HepG2 (cell line): ENCODE measurements at regions not wholly inside any gene's neighbourhood (a gene's known extent, or its start where the extent isn't known, plus 50 kb on each side); places are given as distances from the start of the nearest gene placed in this dataset.

Experiments used
- ATAC-seq: fragments of 200-7000 bp; cut with Tn5 transposase; 3 replicates; pipeline ENCODE4 v1.9.1; 2020; ENCODE audit warnings: mild to moderate bottlenecking, moderate library complexity
- BruUV-seq: library from RNA; stranded (reverse); fragments of 400-500 nt; replicated peaks from 2 replicates; lab custom pipeline; 2021; lab: Mats Ljungman, UMichigan
- CTCF ChIA-PET: fragments of 300-600 bp; formaldehyde crosslinking; extraction: SDS; loops from one replicate; lab custom pipeline; 2021; ENCODE audit warnings: low total read pairs, inconsistent platforms, low intra/inter-chr PET ratio; lab: Yijun Ruan, JAX
- POLR2A ChIA-PET: fragments of 350-600 bp; sonication (Branson Sonifier 250); formaldehyde crosslinking; loops from one replicate; lab custom pipeline; 2020; ENCODE audit warnings: antibody characterized with exemption, inconsistent platforms; lab: Yijun Ruan, JAX
- DNase-seq: peaks from one replicate; pipeline ENCODE4 v3.0.0-alpha.2; 2015; ENCODE audit warnings: low spot score
- FAIRE-seq: peaks from 3 replicates; lab custom pipeline; 2011; peaks lifted over from hg19 to GRCh38; lab: Jason Lieb, UNC
- H2AFZ ChIP-seq: one replicate; pipeline ENCODE4 v1.6.1; 2011; ENCODE audit warnings: low read length, inconsistent platforms
- H3K27ac ChIP-seq: fragments of 300-600 bp; 3 replicates; pipeline ENCODE4 v1.8.0; 2011; ENCODE audit warnings: mixed run types, mild to moderate bottlenecking, mixed read lengths, low read length, inconsistent platforms; ENCODE audit not compliant: insufficient read depth; ENCODE audit errors: extremely low read length
- H3K27me3 ChIP-seq, 2 experiments: fragments of 200-600 bp in 1 of 2; 2 replicates in 1 of 2; 3 replicates in 1 of 2; pipeline versions ENCODE4 v1.6.0 to v1.8.0; 2011; ENCODE audit warnings: low read length in 2 of 2, mild to moderate bottlenecking in 2 of 2, moderate library complexity in 2 of 2, inconsistent platforms in 1 of 2; ENCODE audit not compliant: insufficient read depth in 2 of 2, control insufficient read depth in 1 of 2
- H3K36me3 ChIP-seq, 2 experiments: fragments of 200-600 bp in 1 of 2; replicated peaks in 1 of 2; 2 replicates in 1 of 2; 3 replicates in 1 of 2; pipeline versions ENCODE4 v1.5.1 to v1.8.0; 2011; ENCODE audit warnings: low read length in 2 of 2, inconsistent platforms in 1 of 2; ENCODE audit not compliant: insufficient read depth in 2 of 2, control insufficient read depth in 1 of 2
- H3K4me1 ChIP-seq: 2 replicates; pipeline ENCODE4 v1.5.1; 2012; ENCODE audit warnings: low read length, inconsistent platforms; ENCODE audit not compliant: insufficient read depth
- H3K4me2 ChIP-seq: 2 replicates; pipeline ENCODE4 v1.6.0; 2011; ENCODE audit warnings: low read depth, low read length, inconsistent platforms
- H3K4me3 ChIP-seq, 3 experiments: fragments of 200-600 bp in 1 of 3; sonication (generic), shearing (Covaris generic) in 1 of 3; replicated peaks in 1 of 3; 2 replicates each; pipeline ENCODE4 v1.5.1; 2011 to 2016; ENCODE audit warnings: low read length in 3 of 3, inconsistent platforms in 2 of 3, low read depth in 2 of 3, mild to moderate bottlenecking in 2 of 3, control low read depth in 1 of 3, mixed read lengths in 1 of 3; ENCODE audit not compliant: insufficient read depth in 1 of 3
- H3K79me2 ChIP-seq: one replicate; pipeline ENCODE4 v1.6.1; 2011; ENCODE audit warnings: low read length, inconsistent platforms; ENCODE audit not compliant: insufficient read depth
- H3K9ac ChIP-seq: 2 replicates; pipeline ENCODE4 v1.6.0; 2011; ENCODE audit warnings: mild to moderate bottlenecking, low read depth, low read length, inconsistent platforms; ENCODE audit not compliant: insufficient read depth
- H3K9me3 ChIP-seq: 2 replicates; pipeline ENCODE4 v1.5.1; 2012; ENCODE audit warnings: mild to moderate bottlenecking, low read length
- H4K20me1 ChIP-seq: 2 replicates; pipeline ENCODE4 v1.6.0; 2011; ENCODE audit warnings: inconsistent platforms, mild to moderate bottlenecking, low read length, moderate library complexity; ENCODE audit not compliant: insufficient read depth
- CC2D1A ChIP-seq: sonication (generic); formaldehyde crosslinking; IDR thresholded peaks from 2 replicates; pipeline ENCODE4 v1.8.1; 2023; ENCODE audit warnings: mild to moderate bottlenecking, missing genetic modification reagents
- CENPT ChIP-seq: sonication (generic); formaldehyde crosslinking; IDR thresholded peaks from 2 replicates; pipeline ENCODE4 v1.8.0; 2022; ENCODE audit warnings: low read depth, mild to moderate bottlenecking, moderate library complexity, missing genetic modification reagents
- GATA4 ChIP-seq: sonication (generic); IDR thresholded peaks from 2 replicates; pipeline ENCODE4 v1.6.1; 2016; ENCODE audit warnings: antibody characterized with exemption, low read depth, borderline replicate concordance
- MBD4 ChIP-seq: IDR thresholded peaks from 2 replicates; pipeline ENCODE4 v1.6.1; 2012; ENCODE audit warnings: low read length, inconsistent platforms, borderline replicate concordance
- NFIB ChIP-seq: sonication (generic); formaldehyde crosslinking; IDR thresholded peaks from 2 replicates; pipeline ENCODE4 v1.9.0; 2021; ENCODE audit warnings: missing genetic modification reagents, mild to moderate bottlenecking, borderline replicate concordance
- NR2C2 ChIP-seq: sonication (generic); formaldehyde crosslinking; IDR thresholded peaks from 2 replicates; pipeline ENCODE4 v1.4.0; 2020; ENCODE audit warnings: missing genetic modification reagents, mild to moderate bottlenecking, moderate library complexity, borderline replicate concordance
- RNF2 ChIP-seq: fragments of 450-650 bp; conservative IDR thresholded peaks from 2 replicates; pipeline ENCODE4 v1.6.1; 2016; ENCODE audit warnings: low read depth
- SRSF1 ChIP-seq: fragments of 200-400 bp; formaldehyde crosslinking; optimal IDR thresholded peaks from 2 replicates; pipeline ENCODE3; 2017; ENCODE audit warnings: mild to moderate bottlenecking, low read depth, low read length, moderate library complexity
- TOPORS ChIP-seq: sonication (generic); formaldehyde crosslinking; IDR thresholded peaks from 2 replicates; pipeline ENCODE4 v1.8.0; 2023; ENCODE audit warnings: mild to moderate bottlenecking, missing genetic modification reagents
- WIZ ChIP-seq: sonication (generic); formaldehyde crosslinking; IDR thresholded peaks from 2 replicates; pipeline ENCODE4 v1.5.1; 2020; ENCODE audit warnings: mild to moderate bottlenecking, missing genetic modification reagents
- ZFYVE20 ChIP-seq: sonication (generic); formaldehyde crosslinking; IDR thresholded peaks from 2 replicates; pipeline ENCODE4 v1.8.0; 2023; ENCODE audit warnings: low read depth, mild to moderate bottlenecking, moderate library complexity, missing genetic modification reagents, borderline replicate concordance
- ZNF121 ChIP-seq: sonication (generic); formaldehyde crosslinking; IDR thresholded peaks from 2 replicates; pipeline ENCODE4 v1.5.0; 2020; ENCODE audit warnings: mild to moderate bottlenecking, missing genetic modification reagents
- ZNF768 ChIP-seq: sonication (generic); formaldehyde crosslinking; IDR thresholded peaks from 2 replicates; pipeline ENCODE4 v1.4.0; 2020; ENCODE audit warnings: missing genetic modification reagents
- ZNF781 ChIP-seq: sonication (generic); formaldehyde crosslinking; IDR thresholded peaks from 2 replicates; pipeline ENCODE4 v1.5.1; 2020; ENCODE audit warnings: borderline replicate concordance, mild to moderate bottlenecking, missing genetic modification reagents; ENCODE audit errors: not compliant biosample characterization
- WGBS: methylation state at CpG from one replicate; pipeline ENCODE4 v1.1.6; 2017; ENCODE audit warnings: low lambda C conversion rate; 5-methylcytosine and 5-hydroxymethylcytosine counted together
- in situ Hi-C: cut with HindIII; loops from 2 replicates; pipeline ENCODE4 v1.10.0; 2017; ENCODE audit warnings: low pct_unique_long_range_greater_than_20kb; ENCODE audit not compliant: extremely low pct_ligation_motif_present
- intact Hi-C: fragments of 100-400 bp; cut with micrococcal nuclease; formaldehyde crosslinking; loops from one replicate; pipeline ENCODE4 v1.10.0; 2022; ENCODE audit not compliant: unreplicated experiment
- TF ChIP-seq, protein P1 (sequence below): IDR thresholded peaks from 2 replicates; pipeline ENCODE4 v1.6.1; 2016; ENCODE audit warnings: missing compliant biosample characterization, missing genetic modification reagents, borderline replicate concordance
- TF ChIP-seq, protein P2 (sequence below): sonication (generic); formaldehyde crosslinking; IDR thresholded peaks from 2 replicates; pipeline ENCODE4 v1.8.0; 2022; ENCODE audit warnings: low read depth, missing genetic modification reagents
- TF ChIP-seq, protein P3 (sequence below): sonication (generic); formaldehyde crosslinking; conservative IDR thresholded peaks from 2 replicates; pipeline ENCODE4 v1.4.0; 2020; ENCODE audit warnings: missing genetic modification reagents
- TF ChIP-seq, protein P4 (sequence below): sonication (generic); formaldehyde crosslinking; IDR thresholded peaks from 2 replicates; pipeline ENCODE4 v1.4.0; 2020; ENCODE audit warnings: missing genetic modification reagents

DNA sequence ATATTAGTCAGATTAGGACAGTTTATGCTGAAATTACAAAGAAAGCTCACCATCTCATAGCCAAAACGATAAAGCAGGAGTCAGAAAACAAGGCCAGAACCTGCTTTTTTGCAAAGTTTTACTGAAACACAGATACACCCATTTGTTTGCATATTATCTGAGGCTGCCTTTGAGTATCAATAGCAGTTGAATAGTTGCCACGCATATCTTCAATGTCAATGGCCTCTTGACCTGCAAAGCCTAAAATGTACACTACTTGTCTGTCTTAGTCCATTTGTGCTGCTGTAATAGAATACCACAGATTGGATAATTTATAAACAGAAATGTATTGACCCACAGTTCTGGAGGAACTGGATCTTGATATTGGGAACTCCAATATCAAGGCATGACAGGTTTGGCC is 94.1 kb upstream of the NT5E start:
- no peak for DNase-seq
- in situ Hi-C loops (no loop called here), intact Hi-C loops (loop anchor here (1.0 kb wide), 3 partner anchors 34 to 181 kb away; no protein-coding TSS in a partner anchor)
- WGBS: 29% methylated on average over 2 of the region's 2 CpGs
- Histone ChIP-seq H3K4me1 (peaks cover 10% of the 10 kb centered on the region), H3K4me2 (no peak overlapping the region), H2AFZ (no peak overlapping the region), H3K9ac (no peak overlapping the region), H3K4me3 (no peak overlapping the region), H4K20me1 (no peaks in the 10 kb centered on the region), H3K27me3 (no peaks in the 10 kb centered on the region; a peak in 2 of 5 replicates), H3K36me3 (no peaks in the 10 kb centered on the region), H3K79me2 (no peaks in the 10 kb centered on the region), H3K9me3 (no peaks in the 10 kb centered on the region), H3K27ac (no peak overlapping the region)
- ChIA-PET CTCF (interaction anchor here (1.3 to 5.1 kb wide), 5 partner anchors 96 to 182 kb away, joined by 3 to 96 read pairs (median 16); no protein-coding TSS in a partner anchor), POLR2A (no interaction called here)
- no peak for ATAC-seq
- FAIRE-seq: no peak
- no TSS peak for BruUV-seq
- no peak for TF ChIP-seq ZFYVE20
- TF ChIP-seq, protein P1, sequence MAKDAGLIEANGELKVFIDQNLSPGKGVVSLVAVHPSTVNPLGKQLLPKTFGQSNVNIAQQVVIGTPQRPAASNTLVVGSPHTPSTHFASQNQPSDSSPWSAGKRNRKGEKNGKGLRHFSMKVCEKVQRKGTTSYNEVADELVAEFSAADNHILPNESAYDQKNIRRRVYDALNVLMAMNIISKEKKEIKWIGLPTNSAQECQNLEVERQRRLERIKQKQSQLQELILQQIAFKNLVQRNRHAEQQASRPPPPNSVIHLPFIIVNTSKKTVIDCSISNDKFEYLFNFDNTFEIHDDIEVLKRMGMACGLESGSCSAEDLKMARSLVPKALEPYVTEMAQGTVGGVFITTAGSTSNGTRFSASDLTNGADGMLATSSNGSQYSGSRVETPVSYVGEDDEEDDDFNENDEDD (CRISPR knock-in tag): no peak
- TF ChIP-seq ZNF121 (CRISPR knock-in tag): no peak
- no peak for TF ChIP-seq TOPORS
- TF ChIP-seq NR2C2 (CRISPR knock-in tag): no peak
- TF ChIP-seq, protein P2, sequence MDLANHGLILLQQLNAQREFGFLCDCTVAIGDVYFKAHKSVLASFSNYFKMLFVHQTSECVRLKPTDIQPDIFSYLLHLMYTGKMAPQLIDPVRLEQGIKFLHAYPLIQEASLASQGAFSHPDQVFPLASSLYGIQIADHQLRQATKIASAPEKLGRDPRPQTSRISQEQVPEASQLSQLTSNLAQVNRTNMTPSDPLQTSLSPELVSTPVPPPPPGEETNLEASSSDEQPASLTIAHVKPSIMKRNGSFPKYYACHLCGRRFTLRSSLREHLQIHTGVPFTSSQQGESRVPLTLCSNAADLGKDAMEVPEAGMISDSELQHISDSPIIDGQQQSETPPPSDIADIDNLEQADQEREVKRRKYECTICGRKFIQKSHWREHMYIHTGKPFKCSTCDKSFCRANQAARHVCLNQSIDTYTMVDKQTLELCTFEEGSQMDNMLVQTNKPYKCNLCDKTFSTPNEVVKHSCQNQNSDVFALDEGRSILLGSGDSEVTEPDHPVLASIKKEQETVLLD (CRISPR knock-in tag): no peak
- no peak for TF ChIP-seq GATA4
- TF ChIP-seq, protein P3, sequence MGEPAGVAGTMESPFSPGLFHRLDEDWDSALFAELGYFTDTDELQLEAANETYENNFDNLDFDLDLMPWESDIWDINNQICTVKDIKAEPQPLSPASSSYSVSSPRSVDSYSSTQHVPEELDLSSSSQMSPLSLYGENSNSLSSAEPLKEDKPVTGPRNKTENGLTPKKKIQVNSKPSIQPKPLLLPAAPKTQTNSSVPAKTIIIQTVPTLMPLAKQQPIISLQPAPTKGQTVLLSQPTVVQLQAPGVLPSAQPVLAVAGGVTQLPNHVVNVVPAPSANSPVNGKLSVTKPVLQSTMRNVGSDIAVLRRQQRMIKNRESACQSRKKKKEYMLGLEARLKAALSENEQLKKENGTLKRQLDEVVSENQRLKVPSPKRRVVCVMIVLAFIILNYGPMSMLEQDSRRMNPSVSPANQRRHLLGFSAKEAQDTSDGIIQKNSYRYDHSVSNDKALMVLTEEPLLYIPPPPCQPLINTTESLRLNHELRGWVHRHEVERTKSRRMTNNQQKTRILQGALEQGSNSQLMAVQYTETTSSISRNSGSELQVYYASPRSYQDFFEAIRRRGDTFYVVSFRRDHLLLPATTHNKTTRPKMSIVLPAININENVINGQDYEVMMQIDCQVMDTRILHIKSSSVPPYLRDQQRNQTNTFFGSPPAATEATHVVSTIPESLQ: no peak
- no peak for TF ChIP-seq ZNF781 (CRISPR knock-in tag)
- TF ChIP-seq SRSF1: no peak
- TF ChIP-seq ZNF768 (CRISPR knock-in tag): no peak
- no peak for TF ChIP-seq NFIB
- no peak for TF ChIP-seq RNF2
- TF ChIP-seq, protein P4, sequence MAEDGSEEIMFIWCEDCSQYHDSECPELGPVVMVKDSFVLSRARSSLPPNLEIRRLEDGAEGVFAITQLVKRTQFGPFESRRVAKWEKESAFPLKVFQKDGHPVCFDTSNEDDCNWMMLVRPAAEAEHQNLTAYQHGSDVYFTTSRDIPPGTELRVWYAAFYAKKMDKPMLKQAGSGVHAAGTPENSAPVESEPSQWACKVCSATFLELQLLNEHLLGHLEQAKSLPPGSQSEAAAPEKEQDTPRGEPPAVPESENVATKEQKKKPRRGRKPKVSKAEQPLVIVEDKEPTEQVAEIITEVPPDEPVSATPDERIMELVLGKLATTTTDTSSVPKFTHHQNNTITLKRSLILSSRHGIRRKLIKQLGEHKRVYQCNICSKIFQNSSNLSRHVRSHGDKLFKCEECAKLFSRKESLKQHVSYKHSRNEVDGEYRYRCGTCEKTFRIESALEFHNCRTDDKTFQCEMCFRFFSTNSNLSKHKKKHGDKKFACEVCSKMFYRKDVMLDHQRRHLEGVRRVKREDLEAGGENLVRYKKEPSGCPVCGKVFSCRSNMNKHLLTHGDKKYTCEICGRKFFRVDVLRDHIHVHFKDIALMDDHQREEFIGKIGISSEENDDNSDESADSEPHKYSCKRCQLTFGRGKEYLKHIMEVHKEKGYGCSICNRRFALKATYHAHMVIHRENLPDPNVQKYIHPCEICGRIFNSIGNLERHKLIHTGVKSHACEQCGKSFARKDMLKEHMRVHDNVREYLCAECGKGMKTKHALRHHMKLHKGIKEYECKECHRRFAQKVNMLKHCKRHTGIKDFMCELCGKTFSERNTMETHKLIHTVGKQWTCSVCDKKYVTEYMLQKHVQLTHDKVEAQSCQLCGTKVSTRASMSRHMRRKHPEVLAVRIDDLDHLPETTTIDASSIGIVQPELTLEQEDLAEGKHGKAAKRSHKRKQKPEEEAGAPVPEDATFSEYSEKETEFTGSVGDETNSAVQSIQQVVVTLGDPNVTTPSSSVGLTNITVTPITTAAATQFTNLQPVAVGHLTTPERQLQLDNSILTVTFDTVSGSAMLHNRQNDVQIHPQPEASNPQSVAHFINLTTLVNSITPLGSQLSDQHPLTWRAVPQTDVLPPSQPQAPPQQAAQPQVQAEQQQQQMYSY (CRISPR knock-in tag): no peak
- TF ChIP-seq MBD4: no peak
- TF ChIP-seq CC2D1A (CRISPR knock-in tag): no peak
- TF ChIP-seq CENPT (CRISPR knock-in tag): no peak
- TF ChIP-seq WIZ: no peak
